Transverse colon (tissue), 4 donors: ENCODE measurements at regions not wholly inside any gene's neighbourhood (a gene's known extent, or its start where the extent isn't known, plus 50 kb on each side); places are given as distances from the start of the nearest gene placed in this dataset.

Experiments used
- DNase-seq: peaks from one replicate; pipeline ENCODE4 v3.0.0-alpha.2; 2019
- H3K27ac ChIP-seq, 4 donors: fragments of 200-600 bp; sonication (generic); 2 replicates each; pipeline ENCODE4 v1.5.1; 2016 to 2018; ENCODE audit warnings: inconsistent platforms in 4 of 4
- H3K27me3 ChIP-seq: fragments of 200-600 bp; sonication (generic); 2 replicates; pipeline ENCODE4 v1.5.1; 2017; ENCODE audit warnings: inconsistent platforms
- H3K36me3 ChIP-seq, 4 donors: fragments of 200-600 bp; sonication (generic); 2 replicates each; pipeline ENCODE4 v1.5.1; 2017 to 2019; ENCODE audit warnings: inconsistent platforms in 4 of 4
- H3K4me1 ChIP-seq, 4 donors: fragments of 200-600 bp; sonication (generic); 2 replicates each; pipeline ENCODE4 v1.5.1; 2017 to 2020; ENCODE audit warnings: inconsistent platforms in 4 of 4
- H3K4me3 ChIP-seq, 4 donors: fragments of 200-600 bp; sonication (generic); 1 replicate in 1 of 4; 2 replicates in 3 of 4; pipeline versions ENCODE4 v1.5.1 to v1.6.1; 2017 to 2019; ENCODE audit warnings: inconsistent platforms in 4 of 4
- H3K9me3 ChIP-seq, 2 donors: fragments of 200-600 bp; sonication (generic); 2 replicates each; pipeline ENCODE4 v1.5.1; 2017 to 2019; ENCODE audit warnings: inconsistent platforms in 2 of 2
- EP300 ChIP-seq: sonication (generic); formaldehyde crosslinking; IDR thresholded peaks from one replicate; pipeline ENCODE4 v1.6.1; 2017; ENCODE audit warnings: antibody characterized with exemption, low read depth
- POLR2A ChIP-seq: fragments of 450-650 bp; IDR thresholded peaks from one replicate; pipeline ENCODE4 v1.6.1; 2016; ENCODE audit warnings: antibody characterized with exemption, mild to moderate bottlenecking, moderate library complexity
- POLR2AphosphoS5 ChIP-seq, 3 donors: sonication (generic); formaldehyde crosslinking; IDR thresholded peaks; one replicate each; pipeline ENCODE4 v1.6.1; 2016; ENCODE audit warnings: antibody characterized with exemption in 3 of 3
- WGBS, 2 donors: methylation state at CpG; one replicate each; pipeline ENCODE4 v1.1.5; 2018; ENCODE audit warnings: low coverage in 1 of 2; 5-methylcytosine and 5-hydroxymethylcytosine counted together
- in situ Hi-C, 4 donors: fragments of 200-750 bp; cut with MboI; loops; one replicate each; pipeline versions ENCODE4 v1.15.0 to v1.15.1; 2017; ENCODE audit warnings: low sequenced_read_pairs in 3 of 4, low pct_ligation_motif_present in 1 of 4, low pct_unique_long_range_greater_than_20kb in 1 of 4
- intact Hi-C: fragments of 100-400 bp; cut with DNase I; formaldehyde crosslinking; loops from one replicate; pipeline ENCODE4 v1.15.1; 2023; ENCODE audit warnings: low total_unique reads
- TF ChIP-seq, protein P1 (sequence below), 5 experiments: fragments of 200-600 bp in 3 of 5; fragments of 450-650 bp in 2 of 5; sonication (generic) in 3 of 5; IDR thresholded peaks; 1 replicate in 2 of 5; 2 replicates in 3 of 5; pipeline ENCODE4 v1.5.1; 2016 to 2017; ENCODE audit warnings: antibody characterized with exemption in 5 of 5, inconsistent platforms in 3 of 5, mild to moderate bottlenecking in 2 of 5, moderate library complexity in 1 of 5

DNA sequence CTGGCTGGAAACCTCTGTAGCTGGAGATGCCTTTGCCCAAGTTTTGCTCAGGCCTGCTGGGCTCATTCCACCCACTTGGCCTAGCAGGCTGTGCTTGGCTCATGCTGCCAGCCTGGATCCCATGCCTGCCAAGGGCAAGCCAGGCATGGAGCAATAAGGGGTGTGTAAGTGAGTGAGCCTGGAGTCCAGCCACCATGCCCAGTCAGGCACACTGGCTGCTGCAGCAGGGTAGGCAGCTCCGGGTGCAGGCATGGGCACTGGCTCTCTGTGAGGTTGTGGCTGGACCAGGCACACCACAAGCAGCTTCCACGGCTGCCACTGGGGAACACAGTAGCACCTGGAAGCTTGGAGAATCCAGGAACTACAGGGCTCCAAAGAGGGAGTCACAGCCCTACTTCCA lies 147.7 kb upstream of the HS6ST1 start:
- in situ Hi-C loops = no loop called here
- WGBS, 2 donors = 61% methylated on average over 2 of the region's 2 CpGs; no CpG with 5 or more reads in 1 of the 2 donors
- TF ChIP-seq, protein P1, sequence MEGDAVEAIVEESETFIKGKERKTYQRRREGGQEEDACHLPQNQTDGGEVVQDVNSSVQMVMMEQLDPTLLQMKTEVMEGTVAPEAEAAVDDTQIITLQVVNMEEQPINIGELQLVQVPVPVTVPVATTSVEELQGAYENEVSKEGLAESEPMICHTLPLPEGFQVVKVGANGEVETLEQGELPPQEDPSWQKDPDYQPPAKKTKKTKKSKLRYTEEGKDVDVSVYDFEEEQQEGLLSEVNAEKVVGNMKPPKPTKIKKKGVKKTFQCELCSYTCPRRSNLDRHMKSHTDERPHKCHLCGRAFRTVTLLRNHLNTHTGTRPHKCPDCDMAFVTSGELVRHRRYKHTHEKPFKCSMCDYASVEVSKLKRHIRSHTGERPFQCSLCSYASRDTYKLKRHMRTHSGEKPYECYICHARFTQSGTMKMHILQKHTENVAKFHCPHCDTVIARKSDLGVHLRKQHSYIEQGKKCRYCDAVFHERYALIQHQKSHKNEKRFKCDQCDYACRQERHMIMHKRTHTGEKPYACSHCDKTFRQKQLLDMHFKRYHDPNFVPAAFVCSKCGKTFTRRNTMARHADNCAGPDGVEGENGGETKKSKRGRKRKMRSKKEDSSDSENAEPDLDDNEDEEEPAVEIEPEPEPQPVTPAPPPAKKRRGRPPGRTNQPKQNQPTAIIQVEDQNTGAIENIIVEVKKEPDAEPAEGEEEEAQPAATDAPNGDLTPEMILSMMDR (IDR thresholded peaks at IDR 0.05) = no peak
- TF ChIP-seq POLR2A (no peak), EP300 (no peak), POLR2AphosphoS5 (IDR thresholded peaks at IDR 0.05) (no peak)
- H3K4me1 ChIP-seq = no peaks in the 10 kb centered on the region
- intact Hi-C loops = no loop called here
- H3K4me3 ChIP-seq = no peak overlapping the region
- no peak for DNase-seq
- H3K9me3 ChIP-seq = peaks cover 8 to 17% of the 10 kb centered on the region in 2 donors
- no peaks in the 10 kb centered on the region for H3K36me3 ChIP-seq
- H3K27me3 ChIP-seq = no peaks in the 10 kb centered on the region
- H3K27ac ChIP-seq = no peak overlapping the region

DNA sequence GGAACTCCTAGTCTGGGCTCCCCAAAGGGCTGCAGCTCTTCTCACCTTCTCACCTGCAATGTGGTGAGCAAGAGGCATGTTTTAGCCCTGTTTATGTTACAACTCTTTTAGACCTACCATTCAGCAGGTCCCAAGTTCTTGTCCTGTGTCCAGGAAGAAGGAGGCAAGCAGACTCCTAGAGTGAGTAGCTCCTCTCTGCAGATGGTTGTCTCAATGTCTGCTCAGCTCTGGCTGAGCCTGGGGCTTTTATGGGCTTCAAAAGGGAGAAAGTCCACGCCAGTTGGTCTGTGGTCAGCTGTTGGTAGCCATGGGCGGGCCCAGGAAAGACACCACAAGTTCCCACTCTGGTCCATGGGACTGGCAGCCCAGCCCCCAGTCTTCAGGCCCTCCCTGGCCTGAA lies 148.1 kb upstream of the HS6ST1 start:
- no peak for DNase-seq
- 86% methylated on average over 2 of the region's 2 CpGs; no CpG with 5 or more reads in 1 of the 2 donors for WGBS, 2 donors
- H3K4me3 ChIP-seq = no peak overlapping the region
- H3K27me3 ChIP-seq = no peaks in the 10 kb centered on the region
- H3K9me3 ChIP-seq = peaks cover 8 to 17% of the 10 kb centered on the region in 2 donors
- H3K36me3 ChIP-seq = no peaks in the 10 kb centered on the region
- intact Hi-C loops (no loop called here), in situ Hi-C loops (no loop called here)
- no peak overlapping the region for H3K27ac ChIP-seq
- no peaks in the 10 kb centered on the region for H3K4me1 ChIP-seq
- TF ChIP-seq POLR2AphosphoS5 (IDR thresholded peaks at IDR 0.05) = no peak
- TF ChIP-seq EP300 = no peak
- TF ChIP-seq, protein P1 (IDR thresholded peaks at IDR 0.05) = no peak
- no peak for TF ChIP-seq POLR2A

DNA sequence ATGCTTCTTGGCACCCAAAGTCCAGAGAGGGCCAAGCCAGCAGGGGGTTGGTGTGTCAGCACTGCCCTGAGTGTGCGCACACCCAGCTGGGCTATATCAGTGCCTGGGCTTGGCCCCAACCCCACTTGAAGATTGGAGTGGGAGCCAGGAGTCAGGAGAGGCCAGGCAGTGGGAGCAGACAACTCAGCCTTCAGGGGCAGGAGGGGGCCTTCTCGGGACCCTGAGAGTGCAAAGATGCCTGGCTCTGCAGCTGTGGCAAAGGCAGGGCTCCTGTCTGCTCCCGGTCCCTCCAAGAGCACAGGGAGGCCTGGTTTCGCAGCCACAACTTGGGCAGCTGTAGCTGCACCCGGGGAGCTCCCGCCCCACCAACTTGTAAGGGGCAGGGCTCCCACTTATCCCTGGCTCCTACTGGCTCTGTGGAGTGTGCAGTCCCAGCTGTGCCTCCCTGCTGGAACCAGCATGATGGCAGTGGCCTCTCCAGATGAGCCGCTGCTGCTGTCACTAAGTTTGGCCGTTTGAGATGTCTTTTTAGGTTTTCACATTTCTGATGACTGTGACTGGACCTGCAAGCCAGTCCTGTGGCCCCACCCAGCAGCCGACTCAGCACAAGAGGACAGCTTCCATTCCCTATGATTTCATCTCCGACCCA lies 148.8 kb upstream of the HS6ST1 start:
- no peaks in the 10 kb centered on the region for H3K27me3 ChIP-seq
- no peaks in the 10 kb centered on the region for H3K36me3 ChIP-seq
- no peak overlapping the region for H3K27ac ChIP-seq
- H3K4me1 ChIP-seq = no peaks in the 10 kb centered on the region
- no peak for DNase-seq
- WGBS, 2 donors = 77 to 90% methylated on average over 2 to 10 of the region's 10 CpGs
- TF ChIP-seq POLR2AphosphoS5 (IDR thresholded peaks at IDR 0.05) (no peak), POLR2A (no peak), EP300 (no peak)
- TF ChIP-seq, protein P1 (IDR thresholded peaks at IDR 0.05) = no peak
- intact Hi-C loops (no loop called here), in situ Hi-C loops (no loop called here)
- H3K9me3 ChIP-seq = peaks cover 8 to 17% of the 10 kb centered on the region in 2 donors
- no peak overlapping the region for H3K4me3 ChIP-seq

DNA sequence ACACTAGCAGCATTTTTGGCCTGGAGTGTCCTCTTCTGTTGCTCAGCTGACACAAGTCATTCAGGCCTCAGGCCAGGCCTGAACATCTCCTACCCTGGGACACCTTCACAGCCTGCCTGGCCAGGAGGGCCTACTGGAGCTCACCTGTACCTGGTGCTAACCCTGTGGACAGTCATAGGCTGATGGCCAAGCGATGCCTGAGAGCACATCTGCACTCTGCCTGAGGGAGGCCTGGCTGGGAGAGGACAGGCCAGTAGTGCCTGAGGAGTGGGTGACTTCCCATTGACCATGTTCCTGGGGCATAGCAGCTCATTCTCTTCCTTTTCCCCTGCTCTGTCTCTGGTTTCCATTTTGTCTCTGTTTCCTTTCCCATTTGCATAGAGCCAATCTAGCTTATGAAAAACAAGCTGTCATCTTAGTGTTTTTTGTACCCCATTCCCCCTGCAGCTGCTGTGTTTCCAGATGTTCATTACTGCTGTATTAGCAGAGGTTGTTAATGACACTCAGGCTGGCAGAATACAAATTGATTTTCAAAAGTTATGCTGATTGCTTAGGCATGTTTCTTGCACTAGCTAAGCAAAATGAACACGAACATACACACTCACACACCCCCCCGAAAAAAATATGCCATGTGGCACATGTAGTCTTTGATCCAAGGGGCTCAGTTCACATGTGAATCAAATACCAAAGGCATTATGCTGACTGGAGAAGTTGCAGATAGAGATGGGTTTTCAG lies 149.7 kb upstream of the HS6ST1 start:
- intact Hi-C loops = no loop called here
- no peak for DNase-seq
- H3K9me3 ChIP-seq = peaks cover 8 to 17% of the 10 kb centered on the region in 2 donors
- no peak overlapping the region for H3K4me3 ChIP-seq
- 80 to 85% methylated on average over 1 to 3 of the region's 3 CpGs for WGBS, 2 donors
- no peaks in the 10 kb centered on the region for H3K27me3 ChIP-seq
- in situ Hi-C loops = no loop called here
- no peak overlapping the region for H3K27ac ChIP-seq
- TF ChIP-seq POLR2AphosphoS5 (IDR thresholded peaks at IDR 0.05) (no peak), POLR2A (no peak), EP300 (no peak)
- H3K4me1 ChIP-seq = no peaks in the 10 kb centered on the region
- no peaks in the 10 kb centered on the region for H3K36me3 ChIP-seq
